ENCODE measurements at regions not wholly inside any gene's neighbourhood (a gene's known extent, or its start where the extent isn't known, plus 50 kb on each side); places are given as distances from the start of the nearest gene placed in this dataset.

GRCh38 chr13:71378961-71379905 is 487.8 kb downstream of the DACH1 start:
- ChIA-PET CTCF (no interaction called here), POLR2A (no interaction called here)
- no peak overlapping the region for H3K4me2 ChIP-seq
- TF ChIP-seq FOSB (CRISPR knock-in tag; IDR thresholded peaks at IDR 0.05) = no peak
- no peak for TF ChIP-seq ATOH8 (CRISPR knock-in tag; IDR thresholded peaks at IDR 0.05; ENCODE audit: low read depth)
- TF ChIP-seq ZSCAN20 (CRISPR knock-in tag; IDR thresholded peaks at IDR 0.05) = no peak
- no peak for TF ChIP-seq CEBPB (IDR thresholded peaks at IDR 0.05)
- no peak for TF ChIP-seq ESRRA (IDR thresholded peaks at IDR 0.05; ENCODE audit: borderline replicate concordance, low read length)
- TF ChIP-seq ZFP36 (IDR thresholded peaks at IDR 0.05; ENCODE audit: borderline replicate concordance, partially characterized antibody) = no peak
- no peak for TF ChIP-seq PHF8 (IDR thresholded peaks at IDR 0.05; ENCODE audit: borderline replicate concordance, low read depth)
- no peak for TF ChIP-seq FOXS1 (CRISPR knock-in tag; IDR thresholded peaks at IDR 0.05)
- no peak for TF ChIP-seq HOXB5 (CRISPR knock-in tag; IDR thresholded peaks at IDR 0.05)
- no peak for TF ChIP-seq NR3C1 (IDR thresholded peaks at IDR 0.05)
- TF ChIP-seq, protein P1, sequence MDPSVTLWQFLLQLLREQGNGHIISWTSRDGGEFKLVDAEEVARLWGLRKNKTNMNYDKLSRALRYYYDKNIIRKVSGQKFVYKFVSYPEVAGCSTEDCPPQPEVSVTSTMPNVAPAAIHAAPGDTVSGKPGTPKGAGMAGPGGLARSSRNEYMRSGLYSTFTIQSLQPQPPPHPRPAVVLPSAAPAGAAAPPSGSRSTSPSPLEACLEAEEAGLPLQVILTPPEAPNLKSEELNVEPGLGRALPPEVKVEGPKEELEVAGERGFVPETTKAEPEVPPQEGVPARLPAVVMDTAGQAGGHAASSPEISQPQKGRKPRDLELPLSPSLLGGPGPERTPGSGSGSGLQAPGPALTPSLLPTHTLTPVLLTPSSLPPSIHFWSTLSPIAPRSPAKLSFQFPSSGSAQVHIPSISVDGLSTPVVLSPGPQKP (IDR thresholded peaks at IDR 0.05; ENCODE audit: low read depth, low read length) = no peak
- no peak for TF ChIP-seq CBX2 (IDR thresholded peaks at IDR 0.05; ENCODE audit: borderline replicate concordance, low read depth)
- TF ChIP-seq MAFK (IDR thresholded peaks at IDR 0.05; ENCODE audit: partially characterized antibody) = no peak
- TF ChIP-seq RAD21 (conservative IDR thresholded peaks at IDR 0.05 in 1 of 2, IDR thresholded peaks at IDR 0.05 in 1 of 2) = no peak
- no peak for TF ChIP-seq JUN (IDR thresholded peaks at IDR 0.05)
- no peak for TF ChIP-seq TFCP2L1 (CRISPR knock-in tag; IDR thresholded peaks at IDR 0.05)
- TF ChIP-seq ZNF302 (CRISPR knock-in tag; IDR thresholded peaks at IDR 0.05) = no peak
- no peak for TF ChIP-seq FOSL2 (IDR thresholded peaks at IDR 0.05)
- TF ChIP-seq FOSL2 (CRISPR knock-in tag; IDR thresholded peaks at IDR 0.05) = no peak
- TF ChIP-seq SREBF2 (IDR thresholded peaks at IDR 0.05) = no peak
- DNase-seq (ENCODE audit: low read depth in 1 of 2, low spot score in 1 of 2) (no peak), ATAC-seq (no peak), FAIRE-seq (no peak)
- H3K4me1 ChIP-seq = no peaks in the 10 kb centered on the region
- H3K4me3 ChIP-seq = no peak overlapping the region
- H3K9me3 ChIP-seq = no peaks in the 10 kb centered on the region
- H3K27ac ChIP-seq = no peak overlapping the region
- under 1% methylated on average over 5 of the region's 5 CpGs for WGBS (ENCODE audit: missing lambda C conversion rate)

DNA sequence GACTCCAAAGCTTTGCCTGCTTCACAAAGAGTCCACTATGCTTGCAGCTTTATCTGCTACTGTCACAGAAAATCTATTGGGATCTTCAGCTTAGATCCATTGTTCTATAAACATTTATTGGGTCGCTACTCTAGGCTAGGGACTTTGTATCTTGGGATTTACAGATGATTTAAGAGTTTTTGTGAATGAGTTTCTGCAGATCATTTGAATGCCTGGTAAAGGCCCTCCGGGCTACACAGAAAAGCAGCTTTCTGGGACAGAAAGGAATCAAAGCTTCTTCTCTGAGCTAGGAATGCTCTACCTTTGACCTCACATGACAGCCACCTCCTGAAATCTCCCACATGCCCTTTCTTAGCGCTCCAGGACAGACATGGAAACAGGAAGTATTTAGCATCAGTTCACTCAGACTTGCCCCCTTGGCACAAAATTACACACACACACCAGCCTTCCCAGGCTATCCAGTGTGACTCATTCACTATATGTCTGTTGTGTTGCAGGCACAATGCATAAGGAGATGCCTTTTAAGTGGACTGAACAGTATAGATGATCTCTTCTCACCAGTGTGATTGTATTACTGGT is 492.4 kb downstream of the DACH1 start:
- H3K27ac ChIP-seq = no peak overlapping the region
- H3K4me1 ChIP-seq = no peaks in the 10 kb centered on the region
- ChIA-PET POLR2A (no interaction called here), CTCF (no interaction called here)
- FAIRE-seq (no peak), DNase-seq (ENCODE audit: low read depth in 1 of 2, low spot score in 1 of 2) (no peak), ATAC-seq (no peak)
- no peaks in the 10 kb centered on the region for H3K9me3 ChIP-seq
- TF ChIP-seq MAZ (IDR thresholded peaks at IDR 0.05; ENCODE audit: borderline replicate concordance, low read depth, low read length) (no peak), PHF8 (IDR thresholded peaks at IDR 0.05; ENCODE audit: borderline replicate concordance, low read depth) (no peak), CHD4 (IDR thresholded peaks at IDR 0.05; ENCODE audit: borderline replicate concordance) (no peak), FOSL2 (IDR thresholded peaks at IDR 0.05) (no peak), FOSL2 (CRISPR knock-in tag; IDR thresholded peaks at IDR 0.05) (no peak), ZC3H11A (IDR thresholded peaks at IDR 0.05) (no peak), CEBPB (IDR thresholded peaks at IDR 0.05) (no peak), EP300 (IDR thresholded peaks at IDR 0.05) (no peak), SREBF2 (IDR thresholded peaks at IDR 0.05) (no peak)
- no peak overlapping the region for H3K4me2 ChIP-seq
- 0% methylated on average over 3 of the region's 3 CpGs for WGBS (ENCODE audit: missing lambda C conversion rate)
- no peak overlapping the region for H3K4me3 ChIP-seq
